ENCODE measurements at regions not wholly inside any gene's neighbourhood (a gene's known extent, or its start where the extent isn't known, plus 50 kb on each side); places are given as distances from the start of the nearest gene placed in this dataset.

- H3K9ac ChIP-seq (ENCODE audit: insufficient read depth, low read depth, low read length): no peak overlapping the region
- POLR2A ChIA-PET: no interaction called here
- H2AFZ ChIP-seq (ENCODE audit: low read length): no peak overlapping the region
- no peaks in the 10 kb centered on the region for H3K4me1 ChIP-seq (ENCODE audit: insufficient read depth, low read length)
- no TSS peak for BruUV-seq (replicated peaks)
- intact Hi-C loops (cut with micrococcal nuclease; ENCODE audit: unreplicated experiment): no loop called here
- TF ChIP-seq ZNF407 (CRISPR knock-in tag; IDR thresholded peaks at IDR 0.05; ENCODE audit: not compliant biosample characterization) (no peak), CEBPB (IDR thresholded peaks at IDR 0.05; ENCODE audit: borderline replicate concordance, low read depth, low read length) (peak; percentile 40), ARHGAP35 (CRISPR knock-in tag; IDR thresholded peaks at IDR 0.05; ENCODE audit: borderline replicate concordance) (no peak), FOXO1 (CRISPR knock-in tag; IDR thresholded peaks at IDR 0.05) (no peak), TCF12 (IDR thresholded peaks at IDR 0.05) (no peak), TCF12 (CRISPR knock-in tag; IDR thresholded peaks at IDR 0.05) (no peak), BRD4 (CRISPR knock-in tag; IDR thresholded peaks at IDR 0.05) (no peak), HHEX (CRISPR knock-in tag; IDR thresholded peaks at IDR 0.05) (no peak), HNRNPL (IDR thresholded peaks at IDR 0.05; ENCODE audit: low read depth, low read length) (no peak)
- TF ChIP-seq, protein P1, sequence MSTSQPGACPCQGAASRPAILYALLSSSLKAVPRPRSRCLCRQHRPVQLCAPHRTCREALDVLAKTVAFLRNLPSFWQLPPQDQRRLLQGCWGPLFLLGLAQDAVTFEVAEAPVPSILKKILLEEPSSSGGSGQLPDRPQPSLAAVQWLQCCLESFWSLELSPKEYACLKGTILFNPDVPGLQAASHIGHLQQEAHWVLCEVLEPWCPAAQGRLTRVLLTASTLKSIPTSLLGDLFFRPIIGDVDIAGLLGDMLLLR (CRISPR knock-in tag; IDR thresholded peaks at IDR 0.05): no peak
- no peak overlapping the region for H3K4me2 ChIP-seq (ENCODE audit: low read depth, low read length)
- no peaks in the 10 kb centered on the region for H3K27me3 ChIP-seq (ENCODE audit: control insufficient read depth in 1 of 2, insufficient read depth in 2 of 2, low read length in 2 of 2)
- WGBS (ENCODE audit: low lambda C conversion rate): 0% methylated on average over 1 of the region's 1 CpG
- no peaks in the 10 kb centered on the region for H3K9me3 ChIP-seq (ENCODE audit: low read length)
- DNase-seq (ENCODE audit: low spot score) (no peak), ATAC-seq (no peak), FAIRE-seq (no peak)
- H3K27ac ChIP-seq (ENCODE audit: extremely low read length, insufficient read depth, low read length): no peak overlapping the region
- CTCF ChIA-PET (ENCODE audit: low intra/inter-chr PET ratio, low total read pairs): no interaction called here
- in situ Hi-C loops (cut with HindIII; ENCODE audit: extremely low pct_ligation_motif_present, low pct_unique_long_range_greater_than_20kb): no loop called here
- no peak overlapping the region for H3K4me3 ChIP-seq (replicated peaks in 1 of 3; ENCODE audit: insufficient read depth in 1 of 3, low read depth in 2 of 3, low read length in 3 of 3)
- H4K20me1 ChIP-seq (ENCODE audit: insufficient read depth, low read length): no peaks in the 10 kb centered on the region
- no peaks in the 10 kb centered on the region for H3K36me3 ChIP-seq (replicated peaks in 1 of 2; ENCODE audit: control insufficient read depth in 1 of 2, insufficient read depth in 2 of 2, low read length in 2 of 2)
- no peaks in the 10 kb centered on the region for H3K79me2 ChIP-seq (ENCODE audit: insufficient read depth, low read length)
These were observed 176.4 kb downstream of the CCDC71L start for GRCh38 chr7:106484562-106484961.

Measured in HepG2 (cell line).